T-helper 1 cell treated with Interleukin-12 subunit alpha and Interleukin-12 subunit beta and Interleukin-4 antibody, amounts not matched to agents 30 μg/mL and 1 μg/mL, for 36 hours (primary cell): ENCODE measurements at regions not wholly inside any gene's neighbourhood (a gene's known extent, or its start where the extent isn't known, plus 50 kb on each side); places are given as distances from the start of the nearest gene placed in this dataset.
"Not testable (repeated sequence)": the region's sequence is repeated elsewhere in the genome, so short reads cannot be mapped to it uniquely, and the experiment has no call there.

Experiments
- H3K27ac Mint-ChIP-seq: one replicate; pipeline ENCODE4 v1.8.0; 2021; ENCODE audit warnings: mild to moderate bottlenecking, mixed read lengths
- H3K27me3 Mint-ChIP-seq: one replicate; pipeline ENCODE4 v1.8.0; 2021; ENCODE audit warnings: low read depth, mixed read lengths
- H3K36me3 Mint-ChIP-seq: one replicate; pipeline ENCODE4 v1.8.0; 2021; ENCODE audit warnings: low read depth, mixed read lengths
- H3K4me1 Mint-ChIP-seq: one replicate; pipeline ENCODE4 v1.8.0; 2021; ENCODE audit warnings: low read depth, mixed read lengths
- H3K4me3 Mint-ChIP-seq: one replicate; pipeline ENCODE4 v1.8.0; 2021; ENCODE audit warnings: mild to moderate bottlenecking, moderate library complexity, mixed read lengths
- H3K9me3 Mint-ChIP-seq: one replicate; pipeline ENCODE4 v1.8.0; 2021; ENCODE audit warnings: mixed read lengths

GRCh38 chr13:50544211-50544610 lies 299.3 kb downstream of the DLEU7 start:
- H3K4me3 Mint-ChIP-seq = no peak overlapping the region
- H3K36me3 Mint-ChIP-seq = no peaks in the 10 kb centered on the region
- H3K9me3 Mint-ChIP-seq = no peaks in the 10 kb centered on the region
- H3K27me3 Mint-ChIP-seq = peaks cover 21% of the 10 kb centered on the region
- no peaks in the 10 kb centered on the region for H3K4me1 Mint-ChIP-seq
- no peak overlapping the region for H3K27ac Mint-ChIP-seq

- H3K9me3 Mint-ChIP-seq, H3K36me3 Mint-ChIP-seq: not testable (repeated sequence)
Measured at GRCh38 chr13:50547175-50547574, 296.3 kb downstream of the DLEU7 start.

GRCh38 chr13:50548586-50548985 lies 294.9 kb downstream of the DLEU7 start:
- peaks cover 9% of the 10 kb centered on the region for H3K27me3 Mint-ChIP-seq
- H3K4me1 Mint-ChIP-seq = no peaks in the 10 kb centered on the region
- no peaks in the 10 kb centered on the region for H3K36me3 Mint-ChIP-seq
- H3K27ac Mint-ChIP-seq = no peak overlapping the region
- no peak overlapping the region for H3K4me3 Mint-ChIP-seq
- no peaks in the 10 kb centered on the region for H3K9me3 Mint-ChIP-seq

More at GRCh38 chr13:50547175-50547574, 296.3 kb downstream of the DLEU7 start:
- H3K27me3 Mint-ChIP-seq, H3K4me3 Mint-ChIP-seq, H3K4me1 Mint-ChIP-seq, H3K27ac Mint-ChIP-seq: not testable (repeated sequence)

- H3K27ac Mint-ChIP-seq = no peak overlapping the region
- no peak overlapping the region for H3K4me3 Mint-ChIP-seq
- H3K9me3 Mint-ChIP-seq = no peaks in the 10 kb centered on the region
- peaks cover 12% of the 10 kb centered on the region for H3K27me3 Mint-ChIP-seq
- H3K4me1 Mint-ChIP-seq = no peaks in the 10 kb centered on the region
- H3K36me3 Mint-ChIP-seq = no peaks in the 10 kb centered on the region
Measured at GRCh38 chr13:50549221-50549942, 294.1 kb downstream of the DLEU7 start.

GRCh38 chr13:50550151-50550550 lies 293.3 kb downstream of the DLEU7 start:
- H3K27me3 Mint-ChIP-seq = peaks cover 12% of the 10 kb centered on the region
- H3K36me3 Mint-ChIP-seq = no peaks in the 10 kb centered on the region

GRCh38 chr13:50552424-50552966 lies 291.0 kb downstream of the DLEU7 start:
- no peaks in the 10 kb centered on the region for H3K9me3 Mint-ChIP-seq
- H3K4me1 Mint-ChIP-seq = no peaks in the 10 kb centered on the region
- no peak overlapping the region for H3K27ac Mint-ChIP-seq
- peaks cover 23% of the 10 kb centered on the region for H3K27me3 Mint-ChIP-seq
- H3K36me3 Mint-ChIP-seq = no peaks in the 10 kb centered on the region
- no peak overlapping the region for H3K4me3 Mint-ChIP-seq

More at GRCh38 chr13:50550151-50550550, 293.3 kb downstream of the DLEU7 start:
- no peaks in the 10 kb centered on the region for H3K4me1 Mint-ChIP-seq
- H3K4me3 Mint-ChIP-seq = no peak overlapping the region
- H3K9me3 Mint-ChIP-seq = no peaks in the 10 kb centered on the region
- no peak overlapping the region for H3K27ac Mint-ChIP-seq

GRCh38 chr13:50561739-50562138 lies 281.8 kb downstream of the DLEU7 start:
- H3K4me1 Mint-ChIP-seq = no peaks in the 10 kb centered on the region
- H3K4me3 Mint-ChIP-seq = no peak overlapping the region

GRCh38 chr13:50566646-50567045 lies 276.8 kb downstream of the DLEU7 start:
- H3K4me3 Mint-ChIP-seq = no peak overlapping the region
- peaks cover 13% of the 10 kb centered on the region for H3K9me3 Mint-ChIP-seq
- H3K4me1 Mint-ChIP-seq = no peaks in the 10 kb centered on the region
- H3K36me3 Mint-ChIP-seq = no peaks in the 10 kb centered on the region
- peaks cover 39% of the 10 kb centered on the region for H3K27me3 Mint-ChIP-seq
- H3K27ac Mint-ChIP-seq = no peak overlapping the region

More at GRCh38 chr13:50561739-50562138, 281.8 kb downstream of the DLEU7 start:
- peaks cover 40% of the 10 kb centered on the region for H3K27me3 Mint-ChIP-seq
- no peaks in the 10 kb centered on the region for H3K36me3 Mint-ChIP-seq
- H3K27ac Mint-ChIP-seq = no peak overlapping the region
- peaks cover 3% of the 10 kb centered on the region for H3K9me3 Mint-ChIP-seq

GRCh38 chr13:50572129-50572528 lies 271.4 kb downstream of the DLEU7 start:
- Mint-ChIP-seq H3K9me3 (peaks cover 6% of the 10 kb centered on the region), H3K4me1 (peaks cover 2% of the 10 kb centered on the region), H3K4me3 (no peak overlapping the region), H3K27me3 (peaks cover 13% of the 10 kb centered on the region), H3K36me3 (no peaks in the 10 kb centered on the region), H3K27ac (no peak overlapping the region)

- no peaks in the 10 kb centered on the region for H3K36me3 Mint-ChIP-seq
- H3K4me3 Mint-ChIP-seq = no peak overlapping the region
- H3K27me3 Mint-ChIP-seq = peaks cover 4% of the 10 kb centered on the region
- peaks cover 2% of the 10 kb centered on the region for H3K4me1 Mint-ChIP-seq
- no peaks in the 10 kb centered on the region for H3K9me3 Mint-ChIP-seq
- no peak overlapping the region for H3K27ac Mint-ChIP-seq
Measured at GRCh38 chr13:50573066-50573465, 270.4 kb downstream of the DLEU7 start.

- no peak overlapping the region for H3K27ac Mint-ChIP-seq
- H3K9me3 Mint-ChIP-seq = no peaks in the 10 kb centered on the region
- peaks cover 7% of the 10 kb centered on the region for H3K27me3 Mint-ChIP-seq
- H3K4me1 Mint-ChIP-seq = peaks cover 2% of the 10 kb centered on the region
- H3K4me3 Mint-ChIP-seq = no peak overlapping the region
- H3K36me3 Mint-ChIP-seq = no peaks in the 10 kb centered on the region
Measured at GRCh38 chr13:50574731-50575130, 268.8 kb downstream of the DLEU7 start.

- Mint-ChIP-seq H3K9me3 (no peaks in the 10 kb centered on the region), H3K4me1 (peaks cover 2% of the 10 kb centered on the region), H3K4me3 (no peak overlapping the region), H3K36me3 (no peaks in the 10 kb centered on the region), H3K27ac (no peak overlapping the region), H3K27me3 (peaks cover 7% of the 10 kb centered on the region)
Measured at GRCh38 chr13:50575138-50575537, 268.4 kb downstream of the DLEU7 start.

- Mint-ChIP-seq H3K4me1 (peaks cover 2% of the 10 kb centered on the region), H3K4me3 (no peak overlapping the region), H3K9me3 (no peaks in the 10 kb centered on the region), H3K27ac (no peak overlapping the region), H3K27me3 (peaks cover 7% of the 10 kb centered on the region), H3K36me3 (no peaks in the 10 kb centered on the region)
Measured at GRCh38 chr13:50576156-50576555, 267.3 kb downstream of the DLEU7 start.

GRCh38 chr13:50577806-50578205 lies 265.7 kb downstream of the DLEU7 start:
- Mint-ChIP-seq H3K4me3 (no peak overlapping the region), H3K27me3 (peaks cover 7% of the 10 kb centered on the region)

GRCh38 chr13:50580684-50581305 lies 262.7 kb downstream of the DLEU7 start:
- no peaks in the 10 kb centered on the region for H3K9me3 Mint-ChIP-seq
- no peaks in the 10 kb centered on the region for H3K4me1 Mint-ChIP-seq
- no peak overlapping the region for H3K4me3 Mint-ChIP-seq
- no peak overlapping the region for H3K27ac Mint-ChIP-seq
- no peaks in the 10 kb centered on the region for H3K36me3 Mint-ChIP-seq
- H3K27me3 Mint-ChIP-seq = peaks cover 7% of the 10 kb centered on the region

More at GRCh38 chr13:50577806-50578205, 265.7 kb downstream of the DLEU7 start:
- Mint-ChIP-seq H3K27ac (no peak overlapping the region), H3K36me3 (no peaks in the 10 kb centered on the region), H3K4me1 (peaks cover 2% of the 10 kb centered on the region), H3K9me3 (no peaks in the 10 kb centered on the region)
